Activated CD8-positive, alpha-beta memory T cell treated with anti-CD3 and anti-CD28 coated beads, Interleukin-2, amount 50 U/mL, for 1 hour (primary cell): ENCODE measurements at regions not wholly inside any gene's neighbourhood (a gene's known extent, or its start where the extent isn't known, plus 50 kb on each side); places are given as distances from the start of the nearest gene placed in this dataset.
"Not testable (repeated sequence)": the region's sequence is repeated elsewhere in the genome, so short reads cannot be mapped to it uniquely, and the experiment has no call there.

Experiments used
- DNase-seq: peaks from one replicate; pipeline ENCODE4 v3.0.0-alpha.2; 2020; ENCODE audit errors: extremely low read depth

GRCh38 chr4:164318350-164318749 lies 435.6 kb upstream of the SMIM31 start:
- DNase-seq, result no peak

- no peak for DNase-seq
These were observed 434.2 kb upstream of the SMIM31 start for GRCh38 chr4:164319688-164320087.

- no peak for DNase-seq
These were observed 433.1 kb upstream of the SMIM31 start for GRCh38 chr4:164320847-164321246.

- DNase-seq, result no peak
These were observed 427.9 kb upstream of the SMIM31 start for GRCh38 chr4:164326056-164326455.

GRCh38 chr4:164337219-164337944 lies 416.5 kb upstream of the SMIM31 start:
- no peak for DNase-seq

GRCh38 chr4:164343472-164343976 lies 410.4 kb upstream of the SMIM31 start:
- no peak for DNase-seq

- DNase-seq, result no peak
These were observed 408.2 kb upstream of the SMIM31 start for GRCh38 chr4:164345756-164346155.

- DNase-seq, result no peak
These were observed 403.9 kb upstream of the SMIM31 start for GRCh38 chr4:164350061-164350460.

- DNase-seq, result not testable (repeated sequence)
These were observed 403.2 kb upstream of the SMIM31 start for GRCh38 chr4:164350716-164351115.

GRCh38 chr4:164357957-164358356 lies 396.0 kb upstream of the SMIM31 start:
- DNase-seq, result no peak

- DNase-seq, result no peak
These were observed 395.5 kb upstream of the SMIM31 start for GRCh38 chr4:164358400-164358799.

- DNase-seq, result no peak
These were observed 394.1 kb upstream of the SMIM31 start for GRCh38 chr4:164359881-164360280.

- no peak for DNase-seq
These were observed 385.0 kb upstream of the SMIM31 start for GRCh38 chr4:164368894-164369293.

GRCh38 chr4:164373021-164373420 lies 380.9 kb upstream of the SMIM31 start:
- DNase-seq, result no peak

- DNase-seq, result no peak
These were observed 376.7 kb upstream of the SMIM31 start for GRCh38 chr4:164377277-164377676.

- no peak for DNase-seq
These were observed 375.6 kb upstream of the SMIM31 start for GRCh38 chr4:164378361-164378760.

- DNase-seq, result no peak
These were observed 374.2 kb upstream of the SMIM31 start for GRCh38 chr4:164379694-164380093.

GRCh38 chr4:164381859-164382258 lies 372.1 kb upstream of the SMIM31 start:
- no peak for DNase-seq

- DNase-seq, result no peak
These were observed 370.9 kb upstream of the SMIM31 start for GRCh38 chr4:164383058-164383357.

GRCh38 chr4:164383358-164384220 lies 370.3 kb upstream of the SMIM31 start:
- DNase-seq, result no peak

- DNase-seq, result no peak
These were observed 369.5 kb upstream of the SMIM31 start for GRCh38 chr4:164384416-164384815.

- no peak for DNase-seq
These were observed 357.5 kb upstream of the SMIM31 start for GRCh38 chr4:164396439-164396838.

- no peak for DNase-seq
These were observed 351.4 kb upstream of the SMIM31 start for GRCh38 chr4:164402554-164402953.
